Caco-2 (cell line): ENCODE measurements at regions not wholly inside any gene's neighbourhood (a gene's known extent, or its start where the extent isn't known, plus 50 kb on each side); places are given as distances from the start of the nearest gene placed in this dataset.

Experiments used
- BruUV-seq: library from RNA; stranded (reverse); fragments of 400-500 nt; replicated peaks from 2 replicates; lab custom pipeline; 2021; lab: Mats Ljungman, UMichigan
- CTCF ChIA-PET: fragments of 300-600 bp; sonication (Branson Sonifier 250); formaldehyde crosslinking; loops from one replicate; lab custom pipeline; 2022; ENCODE audit warnings: antibody characterized with exemption; lab: Charles Lee
- POLR2A ChIA-PET: fragments of 300-600 bp; sonication (Branson Sonifier 250); formaldehyde crosslinking; loops from one replicate; lab custom pipeline; 2022; ENCODE audit warnings: antibody characterized with exemption; lab: Charles Lee
- DNase-seq, 2 experiments: peaks; one replicate each; pipeline versions ENCODE4 v3.0.0 to v3.0.0-alpha.2; 2020 to 2022
- H3K27me3 ChIP-seq: replicated peaks from 2 replicates; pipeline ENCODE4 v1.6.0; 2011; ENCODE audit warnings: low read length; ENCODE audit not compliant: control insufficient read depth, insufficient read depth
- H3K36me3 ChIP-seq: 2 replicates; pipeline ENCODE4 v1.5.1; 2011; ENCODE audit warnings: low read length; ENCODE audit not compliant: control insufficient read depth, insufficient read depth
- H3K4me1 ChIP-seq: fragments of 250-450 bp; sonication (Bioruptor Pico); 2 replicates; pipeline ENCODE4 v1.5.1; 2020; ENCODE audit warnings: mild to moderate bottlenecking
- H3K4me3 ChIP-seq: 2 replicates; pipeline ENCODE4 v1.5.1; 2011; ENCODE audit warnings: low read depth, mild to moderate bottlenecking, control low read depth, low read length
- H3K9me3 ChIP-seq: fragments of 250-450 bp; sonication (Bioruptor Pico); 2 replicates; pipeline ENCODE4 v1.5.1; 2020; ENCODE audit warnings: mild to moderate bottlenecking, moderate library complexity
- H3K27ac Mint-ChIP-seq: one replicate; pipeline ENCODE4 v1.8.0; 2022; ENCODE audit warnings: mixed read lengths; ENCODE audit not compliant: unreplicated experiment
- H3K27me3 Mint-ChIP-seq: one replicate; pipeline ENCODE4 v1.8.0; 2022; ENCODE audit warnings: mixed read lengths; ENCODE audit not compliant: insufficient read depth, unreplicated experiment
- H3K36me3 Mint-ChIP-seq: one replicate; pipeline ENCODE4 v1.8.0; 2022; ENCODE audit warnings: mild to moderate bottlenecking, mixed read lengths; ENCODE audit not compliant: insufficient read depth, unreplicated experiment
- H3K4me1 Mint-ChIP-seq: one replicate; pipeline ENCODE4 v1.8.0; 2022; ENCODE audit warnings: low read depth, mixed read lengths; ENCODE audit not compliant: unreplicated experiment
- H3K4me3 Mint-ChIP-seq: one replicate; pipeline ENCODE4 v1.8.0; 2022; ENCODE audit warnings: mild to moderate bottlenecking, moderate library complexity, mixed read lengths; ENCODE audit not compliant: unreplicated experiment
- H3K9me3 Mint-ChIP-seq: one replicate; pipeline ENCODE4 v1.8.0; 2022; ENCODE audit warnings: mixed read lengths; ENCODE audit not compliant: unreplicated experiment
- intact Hi-C: fragments of 100-400 bp; cut with micrococcal nuclease; formaldehyde crosslinking; loops from one replicate; pipeline ENCODE4 v1.10.0; 2022; ENCODE audit not compliant: unreplicated experiment
- TF ChIP-seq, protein P1 (sequence below), 2 experiments: fragments of 200-600 bp in 1 of 2; IDR thresholded peaks; 1 replicate in 1 of 2; 2 replicates in 1 of 2; pipeline versions ENCODE4 v1.5.1 to v1.8.0; 2011 to 2022; ENCODE audit warnings: antibody characterized with exemption in 1 of 2, control low read depth in 1 of 2, inconsistent platforms in 1 of 2, low read depth in 1 of 2, low read length in 1 of 2, mild to moderate bottlenecking in 1 of 2, moderate library complexity in 1 of 2; ENCODE audit not compliant: insufficient read depth in 1 of 2, severe bottlenecking in 1 of 2, unreplicated experiment in 1 of 2

DNA sequence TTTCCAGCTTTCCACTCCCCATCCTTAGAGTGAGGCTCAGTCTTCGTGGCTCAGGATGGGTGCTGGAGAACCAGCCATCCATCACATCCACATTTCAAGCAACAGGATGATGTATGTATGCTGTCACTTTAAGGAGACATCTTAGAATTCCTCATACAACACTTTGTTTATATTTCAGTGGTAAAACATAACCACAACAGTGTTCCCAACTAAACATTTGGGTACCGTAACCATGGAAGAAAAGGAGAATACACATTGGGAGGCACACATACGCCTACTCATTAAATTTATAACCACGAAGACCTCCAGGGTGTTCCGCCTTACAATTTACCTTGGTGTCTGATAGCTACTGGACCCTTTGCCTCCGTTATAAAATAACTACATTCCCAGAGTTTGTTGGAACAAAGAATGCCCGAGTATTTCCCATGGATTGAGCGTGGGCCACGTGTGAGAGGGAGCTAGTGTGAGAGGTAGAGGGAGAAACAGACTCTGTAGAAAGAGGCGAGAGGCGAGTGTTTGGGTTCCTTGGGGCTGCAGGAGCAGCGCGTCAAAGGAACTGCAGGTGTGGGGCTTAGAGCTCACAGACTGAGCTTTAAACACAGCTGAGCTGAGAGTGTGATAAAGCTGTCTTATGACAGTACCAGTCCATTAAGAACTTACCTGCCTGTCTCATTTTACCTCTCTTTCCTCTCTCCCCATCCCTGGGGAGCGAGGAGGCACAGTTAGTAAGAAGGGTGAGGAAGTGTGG is 111.5 kb upstream of the USP24 start:
- CTCF ChIA-PET = interaction anchor here (0.7 kb wide), 1 partner anchor 17 kb away, joined by 5 read pairs; no protein-coding TSS in a partner anchor
- no peak overlapping the region for H3K4me3 ChIP-seq
- H3K9me3 Mint-ChIP-seq = no peaks in the 10 kb centered on the region
- no peaks in the 10 kb centered on the region; the same call in 1 of the 2 replicates for H3K4me1 ChIP-seq
- H3K4me1 Mint-ChIP-seq = no peaks in the 10 kb centered on the region
- TF ChIP-seq, protein P1, sequence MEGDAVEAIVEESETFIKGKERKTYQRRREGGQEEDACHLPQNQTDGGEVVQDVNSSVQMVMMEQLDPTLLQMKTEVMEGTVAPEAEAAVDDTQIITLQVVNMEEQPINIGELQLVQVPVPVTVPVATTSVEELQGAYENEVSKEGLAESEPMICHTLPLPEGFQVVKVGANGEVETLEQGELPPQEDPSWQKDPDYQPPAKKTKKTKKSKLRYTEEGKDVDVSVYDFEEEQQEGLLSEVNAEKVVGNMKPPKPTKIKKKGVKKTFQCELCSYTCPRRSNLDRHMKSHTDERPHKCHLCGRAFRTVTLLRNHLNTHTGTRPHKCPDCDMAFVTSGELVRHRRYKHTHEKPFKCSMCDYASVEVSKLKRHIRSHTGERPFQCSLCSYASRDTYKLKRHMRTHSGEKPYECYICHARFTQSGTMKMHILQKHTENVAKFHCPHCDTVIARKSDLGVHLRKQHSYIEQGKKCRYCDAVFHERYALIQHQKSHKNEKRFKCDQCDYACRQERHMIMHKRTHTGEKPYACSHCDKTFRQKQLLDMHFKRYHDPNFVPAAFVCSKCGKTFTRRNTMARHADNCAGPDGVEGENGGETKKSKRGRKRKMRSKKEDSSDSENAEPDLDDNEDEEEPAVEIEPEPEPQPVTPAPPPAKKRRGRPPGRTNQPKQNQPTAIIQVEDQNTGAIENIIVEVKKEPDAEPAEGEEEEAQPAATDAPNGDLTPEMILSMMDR (IDR thresholded peaks at IDR 0.05; ENCODE audit: insufficient read depth in 1 of 2, low read depth in 1 of 2, low read length in 1 of 2, severe bottlenecking in 1 of 2, unreplicated experiment in 1 of 2) = no peak
- BruUV-seq = no TSS peak
- POLR2A ChIA-PET = interaction anchor here (0.7 kb wide), 1 partner anchor 15 kb away, joined by 3 read pairs; no protein-coding TSS in a partner anchor
- H3K27ac Mint-ChIP-seq = no peak overlapping the region
- no peaks in the 10 kb centered on the region for H3K9me3 ChIP-seq
- H3K4me3 Mint-ChIP-seq = no peak overlapping the region
- no peaks in the 10 kb centered on the region for H3K27me3 ChIP-seq
- H3K36me3 Mint-ChIP-seq = no peaks in the 10 kb centered on the region
- H3K27me3 Mint-ChIP-seq = no peaks in the 10 kb centered on the region
- no peak for DNase-seq
- H3K36me3 ChIP-seq = no peaks in the 10 kb centered on the region
- intact Hi-C loops = no loop called here

DNA sequence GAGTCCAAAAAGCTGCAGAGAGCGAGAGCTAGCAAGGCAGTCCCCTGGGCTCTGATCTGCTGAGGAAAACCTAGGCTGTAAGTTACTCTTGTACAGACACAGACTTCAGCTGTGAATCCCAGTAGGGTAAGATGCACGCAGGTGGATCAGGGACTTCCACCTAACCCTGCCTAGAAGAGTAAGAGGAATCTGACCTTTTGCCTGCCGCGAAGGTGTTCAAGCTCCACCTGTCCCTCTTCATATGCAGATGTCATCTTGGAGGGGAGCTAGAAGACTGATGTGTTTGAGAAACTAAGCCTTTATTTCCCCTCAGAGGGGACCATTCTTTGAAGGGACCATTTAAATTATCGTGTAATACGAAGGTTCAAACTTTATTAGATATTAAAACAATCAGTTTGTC is 108.6 kb upstream of the USP24 start:
- Mint-ChIP-seq H3K27me3 (no peaks in the 10 kb centered on the region), H3K4me1 (no peaks in the 10 kb centered on the region), H3K27ac (no peak overlapping the region), H3K4me3 (no peak overlapping the region), H3K36me3 (no peaks in the 10 kb centered on the region), H3K9me3 (no peaks in the 10 kb centered on the region)
- no TSS peak for BruUV-seq
- H3K27me3 ChIP-seq = no peaks in the 10 kb centered on the region
- no peaks in the 10 kb centered on the region for H3K36me3 ChIP-seq
- TF ChIP-seq, protein P1 (IDR thresholded peaks at IDR 0.05; ENCODE audit: insufficient read depth in 1 of 2, low read depth in 1 of 2, low read length in 1 of 2, severe bottlenecking in 1 of 2, unreplicated experiment in 1 of 2) = no peak
- H3K4me1 ChIP-seq = no peaks in the 10 kb centered on the region; the same call in 1 of the 2 replicates
- H3K4me3 ChIP-seq = no peak overlapping the region
- no peaks in the 10 kb centered on the region for H3K9me3 ChIP-seq
- no peak for DNase-seq
- ChIA-PET POLR2A (no interaction called here), CTCF (no interaction called here)
- intact Hi-C loops = no loop called here

DNA sequence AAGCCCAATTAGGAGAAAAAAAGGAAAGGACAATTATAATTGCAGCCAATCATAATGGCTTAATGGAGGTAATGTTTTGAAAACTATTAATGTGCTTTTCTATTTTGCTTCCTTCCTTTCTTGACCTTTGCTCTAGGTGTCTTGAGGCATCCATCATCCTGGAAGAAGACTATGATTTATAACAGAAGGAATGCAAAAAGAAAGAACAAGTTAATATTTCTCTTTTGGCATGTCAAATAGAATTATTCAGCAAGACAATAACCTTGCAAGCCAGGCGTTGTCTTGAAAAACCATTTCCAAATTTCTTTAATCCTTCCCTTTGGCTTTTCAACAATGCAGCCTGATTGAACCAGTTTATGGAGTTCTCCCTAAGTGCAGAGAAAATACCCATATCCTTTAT is 107.7 kb upstream of the USP24 start:
- H3K27me3 Mint-ChIP-seq = no peaks in the 10 kb centered on the region
- DNase-seq = no peak
- CTCF ChIA-PET = no interaction called here

More for the DNA sequence above, 107.7 kb upstream of the USP24 start:
- no peaks in the 10 kb centered on the region for H3K27me3 ChIP-seq
- Mint-ChIP-seq H3K27ac (no peak overlapping the region), H3K36me3 (no peaks in the 10 kb centered on the region), H3K4me1 (no peaks in the 10 kb centered on the region), H3K9me3 (no peaks in the 10 kb centered on the region), H3K4me3 (no peak overlapping the region)
- no peaks in the 10 kb centered on the region for H3K9me3 ChIP-seq
- TF ChIP-seq, protein P1 (IDR thresholded peaks at IDR 0.05; ENCODE audit: insufficient read depth in 1 of 2, low read depth in 1 of 2, low read length in 1 of 2, severe bottlenecking in 1 of 2, unreplicated experiment in 1 of 2) = no peak
- no peaks in the 10 kb centered on the region for H3K36me3 ChIP-seq
- intact Hi-C loops = no loop called here
- BruUV-seq = no TSS peak
- H3K4me3 ChIP-seq = no peak overlapping the region
- H3K4me1 ChIP-seq = no peaks in the 10 kb centered on the region; the same call in 1 of the 2 replicates
- POLR2A ChIA-PET = no interaction called here
